Left lung (tissue), 4 donors: ENCODE measurements at regions not wholly inside any gene's neighbourhood (a gene's known extent, or its start where the extent isn't known, plus 50 kb on each side); places are given as distances from the start of the nearest gene placed in this dataset.
A peak's percentile ranks its signal among the peaks of the same experiment; 100 is the strongest.

ENCODE experiments used
- ATAC-seq: fragments of 200-7000 bp; cut with Tn5 transposase; one replicate; pipeline ENCODE4 v1.9.1; 2020; ENCODE audit warnings: moderate library complexity
- DNase-seq, 4 donors: peaks; one replicate each; pipeline ENCODE4 v3.0.0-alpha.2; 2013 to 2020
- H3K27ac ChIP-seq, 2 donors: fragments of 200-600 bp; sonication (generic) in 1 of 2; one replicate each; pipeline versions ENCODE4 v1.5.0 to v1.8.0; 2020 to 2021
- H3K27me3 ChIP-seq, 2 donors: fragments of 200-600 bp; sonication (generic) in 1 of 2; one replicate each; pipeline versions ENCODE4 v1.5.0 to v1.8.0; 2020 to 2021
- H3K36me3 ChIP-seq, 2 donors: fragments of 200-600 bp; sonication (generic) in 1 of 2; one replicate each; pipeline versions ENCODE4 v1.5.0 to v1.8.0; 2020 to 2021
- H3K4me1 ChIP-seq, 2 donors: fragments of 200-600 bp; one replicate each; pipeline ENCODE4 v1.8.0; 2021
- H3K4me3 ChIP-seq, 2 donors: fragments of 200-600 bp; sonication (generic) in 1 of 2; one replicate each; pipeline versions ENCODE4 v1.5.0 to v1.8.0; 2020 to 2021; ENCODE audit warnings: mild to moderate bottlenecking in 1 of 2
- H3K9me3 ChIP-seq, 2 donors: fragments of 200-600 bp; sonication (generic) in 1 of 2; one replicate each; pipeline versions ENCODE4 v1.5.0 to v1.8.0; 2020 to 2021
- CTCF ChIP-seq, 2 donors: fragments of 200-600 bp; sonication (generic) in 1 of 2; IDR thresholded peaks; one replicate each; pipeline versions ENCODE4 v1.5.0 to v1.8.0; 2021; ENCODE audit warnings: antibody characterized with exemption in 2 of 2
- intact Hi-C, 2 donors: fragments of 100-400 bp; cut with DNase I; formaldehyde crosslinking; loops; one replicate each; pipeline versions ENCODE4 v1.11.2 to v1.14.2; 2022
- donor health status: DM: no; HTN: yes; CAD: no.
- donor health status: DM: no; HTN: no; CAD: no.

GRCh38 chr13:63337921-63338320 lies 1922.3 kb upstream of the PCDH20 start:
- no peak overlapping the region for H3K4me3 ChIP-seq
- TF ChIP-seq CTCF (IDR thresholded peaks at IDR 0.05) = no peak
- no peaks in the 10 kb centered on the region for H3K4me1 ChIP-seq
- intact Hi-C loops = no loop called here
- H3K27me3 ChIP-seq = no peaks in the 10 kb centered on the region
- H3K27ac ChIP-seq = no peak overlapping the region
- peaks cover 0 to 17% of the 10 kb centered on the region in 2 donors for H3K9me3 ChIP-seq
- ATAC-seq (no peak), DNase-seq (no peak)
- no peaks in the 10 kb centered on the region for H3K36me3 ChIP-seq

GRCh38 chr13:63337041-63337440 lies 1921.4 kb upstream of the PCDH20 start:
- intact Hi-C loops = no loop called here
- ATAC-seq (no peak), DNase-seq (no peak)
- TF ChIP-seq CTCF (IDR thresholded peaks at IDR 0.05) = no peak
- no peak overlapping the region for H3K4me3 ChIP-seq
- H3K4me1 ChIP-seq = no peaks in the 10 kb centered on the region
- H3K9me3 ChIP-seq = peaks cover 0 to 19% of the 10 kb centered on the region in 2 donors
- H3K36me3 ChIP-seq = no peaks in the 10 kb centered on the region
- no peaks in the 10 kb centered on the region for H3K27me3 ChIP-seq
- no peak overlapping the region for H3K27ac ChIP-seq

GRCh38 chr13:63336549-63336948 lies 1920.9 kb upstream of the PCDH20 start:
- Histone ChIP-seq H3K36me3 (no peaks in the 10 kb centered on the region), H3K9me3 (peaks cover 0 to 19% of the 10 kb centered on the region in 2 donors), H3K4me3 (no peak overlapping the region), H3K27me3 (no peaks in the 10 kb centered on the region), H3K4me1 (no peaks in the 10 kb centered on the region), H3K27ac (no peak overlapping the region)
- intact Hi-C loops = no loop called here
- ATAC-seq = no peak
- no peak for DNase-seq
- TF ChIP-seq CTCF (IDR thresholded peaks at IDR 0.05) = no peak

GRCh38 chr13:63327584-63327983 lies 1911.9 kb upstream of the PCDH20 start:
- Histone ChIP-seq H3K4me1 (no peaks in the 10 kb centered on the region), H3K36me3 (no peaks in the 10 kb centered on the region), H3K9me3 (no peaks in the 10 kb centered on the region), H3K4me3 (no peak overlapping the region), H3K27ac (no peak overlapping the region), H3K27me3 (no peaks in the 10 kb centered on the region)
- no peak for TF ChIP-seq CTCF (IDR thresholded peaks at IDR 0.05)
- ATAC-seq (no peak), DNase-seq (no peak)
- intact Hi-C loops = no loop called here

GRCh38 chr13:63323441-63323840 lies 1907.8 kb upstream of the PCDH20 start:
- DNase-seq (peak in 2 of 4 donors; percentile 10 to 17), ATAC-seq (no peak)
- Histone ChIP-seq H3K36me3 (no peaks in the 10 kb centered on the region), H3K27ac (no peak overlapping the region), H3K4me3 (no peak overlapping the region), H3K4me1 (no peaks in the 10 kb centered on the region), H3K27me3 (no peaks in the 10 kb centered on the region), H3K9me3 (no peaks in the 10 kb centered on the region)
- intact Hi-C loops = no loop called here
- TF ChIP-seq CTCF (IDR thresholded peaks at IDR 0.05) = no peak
